GM10266 (cell line): ENCODE measurements at regions not wholly inside any gene's neighbourhood (a gene's known extent, or its start where the extent isn't known, plus 50 kb on each side); places are given as distances from the start of the nearest gene placed in this dataset.

ENCODE experiments used
- DNase-seq: peaks from one replicate; pipeline ENCODE4 v3.0.0; 2012; ENCODE audit errors: extremely low spot score
- CTCF ChIP-seq: IDR thresholded peaks from 2 replicates; pipeline ENCODE4 v1.5.1; 2012; ENCODE audit warnings: mild to moderate bottlenecking, low read depth; ENCODE audit not compliant: control insufficient read depth, insufficient read depth; ENCODE audit errors: missing control alignments

DNA sequence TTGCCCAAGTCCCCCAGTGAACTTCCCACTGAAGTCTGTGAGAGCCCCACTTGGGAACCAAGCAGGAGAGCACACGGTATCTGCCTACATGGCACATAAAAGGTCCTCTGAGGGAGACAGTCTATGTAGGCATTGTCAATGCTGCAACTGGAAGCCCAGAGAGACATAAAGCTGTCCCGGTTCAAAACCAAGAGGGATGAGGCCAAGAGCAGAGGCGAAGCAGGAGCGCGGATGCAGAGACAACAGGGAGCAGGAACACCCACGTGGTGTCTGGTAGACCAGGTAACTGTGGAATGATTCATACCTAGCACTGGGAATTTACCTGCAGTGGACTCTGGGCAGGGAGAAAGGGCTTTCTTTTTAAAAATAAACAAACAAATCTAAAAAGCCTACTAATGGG, 233.1 kb upstream of the SOX11 start:
- DNase-seq, result no peak
- TF ChIP-seq CTCF, result no peak

DNA sequence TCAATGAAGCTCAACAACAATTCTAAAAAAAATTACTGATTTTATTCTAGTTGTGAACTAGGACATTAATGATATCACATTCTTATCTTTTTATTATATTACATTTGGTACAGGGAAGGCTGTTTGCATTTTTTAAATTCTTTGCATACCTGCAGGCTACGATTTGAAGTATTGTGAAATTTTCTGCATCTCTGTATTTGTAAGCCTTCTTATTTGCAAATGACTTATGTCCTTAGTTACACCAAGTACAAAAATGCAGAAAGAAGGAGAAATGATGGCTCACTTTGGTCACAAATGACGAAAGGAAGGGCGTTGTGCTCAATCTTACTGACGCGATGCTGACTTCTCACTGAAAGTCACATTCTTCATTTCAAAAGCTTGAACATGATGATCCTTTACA, 227.5 kb upstream of the SOX11 start:
- DNase-seq, result no peak
- TF ChIP-seq CTCF, result no peak

DNA sequence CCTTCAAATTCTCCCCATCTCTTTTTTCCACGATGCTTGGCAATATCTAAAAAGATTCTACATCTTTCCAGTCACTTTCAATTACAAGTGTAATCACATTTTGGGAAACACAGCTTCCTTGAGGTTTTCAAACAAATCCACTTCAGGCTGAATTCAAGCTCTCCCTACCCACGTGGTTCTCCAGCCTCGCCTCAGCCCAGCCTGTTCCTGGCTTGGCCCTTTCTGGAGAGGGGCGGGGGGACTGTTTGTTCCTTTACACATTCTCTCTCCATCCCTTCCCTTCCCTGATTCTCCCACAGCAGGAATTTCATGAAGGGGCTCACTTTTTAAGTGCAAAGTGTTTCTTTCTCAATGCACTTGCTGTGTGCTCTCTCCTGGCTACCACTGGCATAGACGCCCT, 226.3 kb upstream of the SOX11 start:
- no peak for TF ChIP-seq CTCF
- no peak for DNase-seq

DNA sequence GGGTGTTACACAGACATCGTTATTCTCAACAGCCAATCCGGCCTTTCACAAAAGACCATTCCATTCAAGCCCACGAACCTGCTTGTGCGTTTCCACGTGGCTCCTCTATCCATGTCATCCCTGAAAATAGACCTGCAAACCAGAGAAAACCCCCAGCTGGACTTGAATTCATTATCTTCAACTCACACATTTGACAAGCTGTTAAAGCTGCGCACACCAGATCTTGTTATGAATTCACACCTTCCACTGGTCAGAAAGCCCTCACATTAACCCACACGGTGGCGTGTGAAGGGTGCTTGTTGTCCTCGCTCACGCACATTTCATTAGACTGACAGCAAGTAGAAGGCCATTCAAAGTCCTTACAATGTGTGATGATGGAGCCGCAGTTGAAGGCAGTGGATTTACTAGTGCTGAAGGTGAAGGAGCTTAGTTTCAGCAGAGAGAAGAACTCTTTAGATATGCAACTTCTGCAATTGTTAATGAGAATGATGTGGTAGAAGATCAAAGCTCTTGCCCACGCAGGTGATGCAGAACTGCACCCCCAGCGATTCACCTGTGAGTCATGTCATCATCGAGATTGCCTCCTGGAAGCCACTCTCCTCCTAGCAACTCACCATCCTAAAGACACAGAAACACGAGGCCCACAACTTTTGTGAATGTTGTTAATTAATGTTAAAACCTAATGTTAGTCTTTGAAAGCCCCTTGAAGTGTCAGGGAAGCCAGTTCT, 224.8 kb upstream of the SOX11 start:
- no peak for DNase-seq
- no peak for TF ChIP-seq CTCF

- TF ChIP-seq CTCF, result no peak
These were observed 219.5 kb upstream of the SOX11 start for GRCh38 chr2:5472673-5473072.

DNA sequence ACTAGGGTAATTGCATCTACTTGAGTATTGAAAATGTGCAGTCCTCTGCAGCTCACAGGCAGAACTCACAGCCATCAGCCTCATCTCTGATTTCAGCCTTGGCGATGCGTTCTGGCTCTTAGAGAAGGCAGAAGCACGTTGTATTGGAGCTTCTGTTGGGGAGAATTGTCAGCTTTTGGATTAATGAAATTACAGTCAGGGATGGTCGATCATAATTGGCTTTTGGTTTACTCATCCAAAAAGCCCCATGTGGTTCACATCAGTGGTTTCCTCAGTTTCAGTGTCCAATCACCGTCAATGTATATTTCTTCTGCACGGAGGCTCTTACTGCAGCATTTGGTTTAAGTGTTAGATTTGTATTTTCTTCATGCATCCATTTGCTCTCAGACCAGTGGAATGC, 218.5 kb upstream of the SOX11 start:
- TF ChIP-seq CTCF, result no peak
- no peak for DNase-seq

More at GRCh38 chr2:5472673-5473072, 219.5 kb upstream of the SOX11 start:
- no peak for DNase-seq

DNA sequence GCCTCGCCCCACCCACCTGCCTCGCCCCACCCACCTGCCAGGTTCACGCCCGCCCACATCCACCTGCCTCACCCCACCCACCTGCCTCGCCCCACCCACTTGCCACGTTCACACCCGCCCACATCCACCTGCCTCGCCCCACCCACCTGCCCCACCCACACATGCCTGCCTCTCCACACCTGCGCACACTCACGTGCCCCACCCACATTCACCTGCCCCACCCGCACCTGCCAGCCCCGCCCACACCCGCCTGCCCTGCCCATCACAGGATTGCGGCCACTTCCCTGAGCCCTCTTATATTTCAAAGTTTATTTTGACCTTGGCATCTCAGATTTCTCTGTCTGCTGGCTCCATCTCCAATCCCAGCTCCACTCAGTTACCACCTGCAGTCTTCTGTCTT, 217.5 kb upstream of the SOX11 start:
- TF ChIP-seq CTCF, result no peak
- DNase-seq, result no peak
